ENCODE measurements at regions not wholly inside any gene's neighbourhood (a gene's known extent, or its start where the extent isn't known, plus 50 kb on each side); places are given as distances from the start of the nearest gene placed in this dataset.

DNA sequence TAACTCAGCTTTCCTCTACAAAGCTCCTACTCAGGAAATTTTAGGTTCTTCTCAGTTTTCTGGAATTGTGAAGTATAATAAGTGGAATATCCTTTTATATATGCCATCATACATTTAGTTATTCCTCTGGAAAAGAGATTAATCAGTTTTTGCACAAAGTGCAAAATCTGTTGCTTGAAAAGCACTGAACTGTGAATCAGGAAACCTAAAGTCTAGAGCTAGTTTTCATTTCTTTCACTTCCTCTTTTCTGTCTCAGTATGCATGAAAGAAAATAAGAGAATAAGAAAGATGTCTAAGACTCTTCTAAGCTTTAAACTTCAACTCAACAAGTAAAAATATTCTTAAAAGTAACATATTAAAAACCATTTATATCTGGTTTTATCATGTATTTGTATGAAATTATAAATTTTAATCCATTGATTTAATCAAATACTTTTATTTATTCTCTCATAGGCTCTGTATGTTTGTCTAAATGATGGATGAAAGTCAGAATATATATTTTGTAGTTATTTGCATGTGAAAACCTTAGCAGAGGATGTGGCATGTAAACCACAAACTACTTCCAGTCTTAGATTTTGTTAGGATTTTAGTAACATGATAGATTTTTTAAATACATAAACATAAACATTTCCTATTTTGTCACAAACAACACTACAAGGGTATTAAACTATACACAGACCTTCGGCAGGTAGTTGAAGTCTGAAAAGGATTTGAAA, 1073.0 kb downstream of the XPNPEP1 start:
- TF ChIP-seq, protein P1, sequence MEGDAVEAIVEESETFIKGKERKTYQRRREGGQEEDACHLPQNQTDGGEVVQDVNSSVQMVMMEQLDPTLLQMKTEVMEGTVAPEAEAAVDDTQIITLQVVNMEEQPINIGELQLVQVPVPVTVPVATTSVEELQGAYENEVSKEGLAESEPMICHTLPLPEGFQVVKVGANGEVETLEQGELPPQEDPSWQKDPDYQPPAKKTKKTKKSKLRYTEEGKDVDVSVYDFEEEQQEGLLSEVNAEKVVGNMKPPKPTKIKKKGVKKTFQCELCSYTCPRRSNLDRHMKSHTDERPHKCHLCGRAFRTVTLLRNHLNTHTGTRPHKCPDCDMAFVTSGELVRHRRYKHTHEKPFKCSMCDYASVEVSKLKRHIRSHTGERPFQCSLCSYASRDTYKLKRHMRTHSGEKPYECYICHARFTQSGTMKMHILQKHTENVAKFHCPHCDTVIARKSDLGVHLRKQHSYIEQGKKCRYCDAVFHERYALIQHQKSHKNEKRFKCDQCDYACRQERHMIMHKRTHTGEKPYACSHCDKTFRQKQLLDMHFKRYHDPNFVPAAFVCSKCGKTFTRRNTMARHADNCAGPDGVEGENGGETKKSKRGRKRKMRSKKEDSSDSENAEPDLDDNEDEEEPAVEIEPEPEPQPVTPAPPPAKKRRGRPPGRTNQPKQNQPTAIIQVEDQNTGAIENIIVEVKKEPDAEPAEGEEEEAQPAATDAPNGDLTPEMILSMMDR (IDR thresholded peaks at IDR 0.05; ENCODE audit: insufficient read depth, low read length, poor library complexity, severe bottlenecking), result no peak
- no peak for TF ChIP-seq EZH2phosphoT487 (conservative IDR thresholded peaks at IDR 0.05; ENCODE audit: low read length)
